SK-N-DZ (cell line): ENCODE measurements at regions not wholly inside any gene's neighbourhood (a gene's known extent, or its start where the extent isn't known, plus 50 kb on each side); places are given as distances from the start of the nearest gene placed in this dataset.

Source experiments
- DNase-seq: peaks from one replicate; pipeline ENCODE4 v3.0.0-alpha.2; 2015; ENCODE audit warnings: low spot score

DNA sequence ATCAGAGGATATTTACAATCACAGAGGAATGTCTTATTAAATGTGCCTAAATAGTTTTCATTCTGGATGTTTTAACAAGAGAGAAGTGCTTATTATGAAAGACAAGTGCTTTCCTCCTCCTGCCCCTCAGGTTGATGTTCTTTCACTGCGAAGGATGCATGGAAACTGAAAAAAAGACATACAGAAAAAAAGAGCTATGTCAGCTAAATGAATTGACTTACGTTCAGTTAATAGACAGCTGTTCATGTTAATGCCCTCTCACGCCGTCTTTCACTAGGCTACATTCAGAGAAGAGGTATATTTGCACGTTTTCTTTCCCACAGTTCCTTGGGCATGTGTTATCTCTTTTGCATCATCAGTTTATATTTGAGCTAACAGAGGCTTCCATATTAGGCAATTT lies 821.8 kb upstream of the PCDH9 start:
- DNase-seq, result no peak

DNA sequence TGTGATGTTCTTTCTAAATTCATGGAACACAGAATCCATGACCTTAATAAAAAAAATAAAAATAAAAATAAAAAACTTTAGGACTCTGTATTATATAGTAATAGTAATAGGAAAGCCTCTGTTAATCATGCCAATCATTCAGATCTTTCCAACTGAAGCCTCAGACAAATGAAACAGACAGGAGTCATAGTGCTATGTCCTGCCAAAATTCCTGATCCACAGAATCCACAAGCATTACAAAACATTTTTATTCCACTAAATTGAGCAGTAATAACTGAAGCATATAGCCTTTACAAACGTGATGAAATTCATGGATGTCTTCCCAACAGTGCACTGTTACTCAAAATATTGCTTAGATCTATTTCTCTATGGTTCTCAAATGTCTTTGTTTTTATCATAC lies 820.6 kb upstream of the PCDH9 start:
- DNase-seq, result no peak

DNA sequence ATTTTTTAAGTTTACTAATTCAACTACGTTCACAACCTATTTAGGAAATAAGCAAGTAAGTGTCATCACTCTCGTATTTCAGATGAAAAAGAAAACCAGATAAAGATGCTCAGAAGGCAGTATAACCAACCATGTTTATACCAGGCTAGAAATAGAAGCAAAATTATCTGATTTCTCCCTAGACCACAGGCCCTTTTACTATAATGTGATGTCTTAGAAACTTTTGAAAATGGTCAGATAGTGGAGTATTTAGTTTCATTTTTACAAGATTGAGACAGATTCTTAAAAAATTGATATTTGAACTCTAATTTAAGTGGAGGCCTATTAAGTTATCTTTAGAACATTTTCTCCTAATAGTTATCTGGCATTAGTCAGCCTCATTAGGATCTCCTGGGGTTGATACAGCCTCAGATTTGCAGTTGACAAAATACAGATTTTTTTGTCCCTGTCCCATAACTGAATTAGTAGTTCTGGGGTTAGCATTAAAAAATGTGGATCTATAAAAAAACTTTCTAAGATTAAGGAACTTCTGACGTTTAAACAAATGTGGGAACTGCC lies 818.7 kb upstream of the PCDH9 start:
- DNase-seq, result peak; percentile 45

DNA sequence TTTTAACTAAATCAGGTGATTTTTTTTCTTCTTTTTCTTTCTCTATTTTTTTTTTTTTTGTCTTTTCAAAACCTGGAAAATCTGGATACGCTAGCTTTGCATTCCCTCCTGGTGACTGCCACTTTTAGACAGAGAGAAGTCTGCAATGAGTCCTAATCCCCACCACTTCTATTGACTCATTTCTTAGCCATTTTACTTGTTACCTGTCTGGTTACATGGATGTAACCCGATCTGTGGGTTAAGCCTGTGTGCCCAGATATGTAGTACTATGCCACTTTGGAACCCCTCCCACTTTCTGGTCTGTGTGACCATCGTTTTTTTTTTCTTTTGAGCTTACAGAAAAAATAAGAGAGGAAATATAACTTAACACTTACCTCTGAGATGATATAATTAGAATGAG lies 817.8 kb upstream of the PCDH9 start:
- no peak for DNase-seq

DNA sequence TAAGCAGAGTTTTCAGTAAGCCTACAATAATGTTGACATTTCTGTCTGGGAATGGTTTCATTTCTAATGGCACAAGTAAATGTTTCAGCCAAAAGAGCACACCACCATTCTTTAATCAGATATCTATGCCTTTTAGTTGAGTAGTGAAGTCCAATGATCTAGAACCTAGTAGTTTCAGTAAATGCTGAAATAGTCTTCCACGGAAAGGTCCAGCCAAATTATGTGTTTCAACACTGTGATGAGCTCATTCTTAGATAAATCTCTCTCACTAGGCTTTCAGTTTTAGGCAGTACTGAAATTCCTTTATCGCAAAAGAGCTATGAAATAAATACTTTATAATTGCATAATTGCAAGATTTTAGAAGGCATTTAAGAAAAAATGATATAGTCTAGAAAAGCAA lies 816.8 kb upstream of the PCDH9 start:
- DNase-seq, result no peak

DNA sequence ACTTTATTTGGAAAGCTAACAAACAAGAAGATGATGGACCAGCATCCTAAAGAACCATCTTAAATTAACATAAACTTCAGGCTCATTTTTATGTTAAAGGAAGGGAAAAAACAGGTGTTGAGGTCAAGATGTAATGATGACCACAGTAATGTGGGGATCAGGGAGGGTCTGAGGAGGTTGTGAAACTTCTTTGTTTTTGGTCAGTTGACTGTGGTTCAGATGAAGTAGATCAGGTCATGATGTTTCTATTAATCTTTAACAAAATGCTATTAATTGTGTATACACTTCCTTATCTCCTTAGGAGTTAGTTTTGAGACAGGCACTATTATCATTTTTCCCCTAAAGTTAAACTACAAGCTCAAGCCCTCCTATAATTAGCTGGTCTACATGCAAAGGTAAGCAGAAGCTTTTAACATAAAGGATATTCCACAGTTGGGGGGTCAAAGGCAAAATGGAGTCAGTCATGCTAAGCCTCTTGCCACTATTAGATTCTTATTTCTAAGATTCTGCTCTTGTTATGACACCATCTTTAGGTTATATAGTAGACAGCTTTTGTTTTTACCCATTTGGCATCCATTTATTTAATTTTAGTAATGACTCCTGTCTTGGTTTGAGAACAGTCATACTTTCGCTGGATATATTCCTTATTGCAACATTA lies 800.1 kb upstream of the PCDH9 start:
- no peak for DNase-seq

DNA sequence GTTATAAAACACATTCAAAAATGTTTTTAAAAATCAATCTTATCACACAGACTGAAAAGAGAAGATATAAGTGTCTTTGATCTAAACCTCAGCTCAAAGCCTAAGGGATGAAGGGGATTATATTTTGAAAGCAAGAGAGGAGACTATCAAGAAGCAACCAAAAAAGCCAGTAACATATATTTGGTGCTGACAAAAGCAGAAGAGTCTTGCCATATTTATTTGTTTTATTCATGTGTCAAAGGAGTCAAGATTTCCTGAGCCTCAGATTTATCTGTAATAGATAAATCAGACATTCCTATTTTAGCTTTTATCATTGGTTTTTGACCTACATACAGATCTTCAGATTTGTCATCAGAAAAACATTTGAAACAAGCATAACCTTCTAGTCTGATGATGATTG lies 798.6 kb upstream of the PCDH9 start:
- DNase-seq, result no peak

DNA sequence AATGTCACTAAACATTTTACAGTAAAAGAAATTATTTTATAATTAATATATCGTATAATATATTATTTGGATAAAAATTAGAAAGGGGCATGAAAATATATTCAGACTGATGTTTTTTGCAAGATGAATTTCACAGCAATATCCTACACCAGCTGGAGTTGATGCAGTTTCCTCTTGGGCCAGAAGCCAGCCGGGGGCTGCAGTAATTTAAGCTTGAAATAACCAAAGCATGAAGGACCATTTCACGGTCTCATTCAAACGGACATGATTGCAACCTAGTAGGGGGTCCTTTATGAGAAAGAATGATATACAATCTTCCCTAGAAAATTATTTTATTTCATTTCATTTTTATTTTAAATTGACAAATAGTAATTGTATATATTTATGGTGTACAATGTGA lies 797.2 kb upstream of the PCDH9 start:
- no peak for DNase-seq

DNA sequence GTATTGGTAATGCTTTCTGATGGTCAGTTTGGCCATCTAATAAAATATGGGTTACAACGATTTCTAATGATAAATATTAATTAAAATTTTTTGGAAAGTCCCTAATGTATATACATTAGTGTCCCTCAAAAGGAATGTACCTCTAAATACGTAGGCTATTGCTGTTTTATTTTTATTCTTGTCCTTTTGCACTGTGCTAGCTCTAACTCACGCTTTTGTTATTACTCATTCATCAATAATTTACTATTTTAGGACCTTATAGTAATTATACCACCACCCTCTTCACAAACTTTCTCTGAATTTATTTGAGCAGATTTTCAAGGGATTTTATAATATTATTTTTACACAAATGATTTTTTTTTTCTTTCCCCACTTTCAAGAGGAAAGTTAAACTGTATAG lies 795.9 kb upstream of the PCDH9 start:
- no peak for DNase-seq

DNA sequence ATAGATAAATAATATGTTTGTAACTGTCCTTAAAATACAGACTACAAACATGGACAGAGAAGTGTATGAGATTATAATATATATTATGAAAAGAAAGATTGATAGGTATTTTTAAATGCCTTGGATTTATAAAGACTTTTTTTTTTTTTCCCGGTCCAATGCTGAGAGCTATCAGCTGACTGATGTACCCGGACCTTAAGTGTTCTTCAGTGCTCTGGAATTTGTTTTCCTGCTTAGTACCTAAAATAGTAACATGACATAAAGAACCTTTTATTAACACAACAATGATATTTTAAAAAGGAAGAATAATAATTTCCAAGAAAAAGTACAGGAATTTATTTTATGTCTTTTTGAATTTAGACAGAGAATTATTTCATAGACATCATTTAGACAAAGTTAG lies 795.5 kb upstream of the PCDH9 start:
- DNase-seq, result no peak

DNA sequence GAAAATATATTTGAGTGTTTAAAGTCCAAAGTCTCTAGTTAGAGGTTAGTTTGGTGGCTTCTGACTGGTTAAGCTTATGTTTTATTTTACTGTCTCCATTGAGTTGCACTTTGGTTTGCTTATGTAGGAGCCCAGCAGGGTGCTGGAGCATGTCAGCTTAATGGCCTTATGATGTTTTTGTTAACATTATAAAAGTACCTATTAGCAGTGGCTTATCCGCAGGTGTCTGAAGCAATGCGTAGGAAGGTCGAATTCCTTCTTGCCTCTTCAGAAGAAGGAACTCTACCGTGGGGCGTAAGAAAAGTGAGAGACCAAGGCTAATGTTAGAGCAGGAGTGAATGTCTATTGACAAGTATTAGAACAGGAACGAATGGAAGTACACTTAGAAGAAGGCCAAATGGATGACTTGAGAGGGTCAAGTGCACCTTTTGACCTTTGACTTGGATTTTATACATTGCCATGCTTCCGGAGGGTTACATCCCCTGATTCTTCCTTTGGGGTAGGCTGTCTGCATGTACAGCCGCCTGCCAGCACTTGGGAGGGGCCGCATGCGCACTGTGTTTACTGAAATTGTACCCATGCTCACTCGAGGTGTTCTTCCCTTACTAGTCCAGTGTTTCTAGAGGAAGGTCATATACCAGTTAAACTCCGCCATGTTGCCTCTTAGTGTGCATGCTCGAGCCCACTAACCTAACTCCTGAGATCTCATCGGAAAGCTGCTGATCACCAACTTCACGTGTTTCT lies 793.9 kb upstream of the PCDH9 start:
- no peak for DNase-seq

DNA sequence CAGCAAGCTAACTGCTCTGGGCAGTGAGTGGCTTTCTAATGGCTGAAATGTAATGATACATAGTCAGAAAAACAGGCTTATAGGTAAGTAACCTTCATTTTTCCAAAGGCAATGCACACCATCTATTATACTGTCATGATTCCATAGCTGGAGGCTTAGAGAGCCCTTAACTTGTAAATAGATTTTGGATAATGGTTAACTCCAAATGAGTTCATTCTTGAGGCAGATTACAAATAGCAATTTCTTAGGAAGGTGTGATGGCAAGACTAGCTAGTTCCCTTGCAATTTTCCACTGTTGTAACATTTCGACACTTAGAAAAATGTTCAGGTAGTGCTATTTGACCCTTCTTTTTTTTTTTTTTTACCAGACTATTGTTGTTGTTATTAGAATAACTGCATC lies 789.8 kb upstream of the PCDH9 start:
- DNase-seq, result no peak

DNA sequence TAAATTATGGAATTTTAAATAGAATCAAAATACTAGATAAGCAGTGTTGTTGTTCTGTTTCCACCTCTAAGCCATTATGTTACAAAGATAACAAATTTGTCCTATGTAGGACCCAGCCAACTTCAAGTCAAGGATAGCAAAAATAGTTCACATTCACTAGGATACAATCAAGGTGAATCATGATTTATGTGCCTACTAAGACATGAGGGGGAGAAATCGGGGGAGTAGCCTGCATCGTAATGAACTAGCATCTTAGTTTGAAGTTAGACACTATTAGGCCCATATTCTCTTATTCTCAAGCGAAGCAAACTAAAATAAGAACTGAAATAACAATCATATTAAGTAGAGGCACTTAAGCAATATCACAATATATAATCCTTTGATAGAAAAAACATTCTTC lies 779.4 kb upstream of the PCDH9 start:
- DNase-seq, result no peak

DNA sequence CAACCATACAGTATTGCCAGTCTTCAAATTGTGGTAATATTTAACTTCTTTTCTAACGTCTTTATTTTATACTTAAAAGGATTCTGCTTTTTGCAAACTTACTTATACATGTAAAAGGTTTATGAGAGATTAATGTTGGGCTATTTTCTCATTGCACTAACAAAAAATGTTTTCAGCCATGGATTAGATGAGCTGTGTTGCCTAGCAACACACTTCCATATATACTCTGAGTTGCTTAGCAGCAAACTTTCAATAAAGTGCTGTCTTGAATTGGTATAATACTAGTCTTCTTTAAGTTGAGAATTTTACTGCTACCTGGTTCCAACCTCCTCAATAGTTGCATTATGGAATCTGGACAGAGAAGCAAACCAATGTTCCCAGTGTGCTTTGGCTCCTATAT lies 777.4 kb upstream of the PCDH9 start:
- no peak for DNase-seq

DNA sequence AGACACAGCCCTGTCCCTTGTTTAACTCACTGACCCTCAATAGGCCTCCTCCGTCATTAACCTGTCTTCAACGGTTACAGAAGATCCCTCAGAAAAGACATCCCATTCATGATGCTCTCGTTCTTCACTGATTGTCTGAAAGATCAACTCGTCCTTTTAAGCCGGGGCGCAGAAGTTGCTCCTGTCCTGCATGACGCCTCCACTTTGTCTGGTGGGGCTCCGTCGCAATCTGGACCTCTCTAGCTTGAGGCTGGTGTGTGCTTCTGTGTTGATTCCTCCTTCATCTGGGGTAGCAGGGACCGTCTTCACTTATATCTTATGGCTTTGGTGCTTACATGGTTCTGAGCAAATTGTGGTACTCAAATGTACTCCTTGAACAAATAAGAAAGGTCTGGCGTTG lies 766.0 kb upstream of the PCDH9 start:
- DNase-seq, result no peak

DNA sequence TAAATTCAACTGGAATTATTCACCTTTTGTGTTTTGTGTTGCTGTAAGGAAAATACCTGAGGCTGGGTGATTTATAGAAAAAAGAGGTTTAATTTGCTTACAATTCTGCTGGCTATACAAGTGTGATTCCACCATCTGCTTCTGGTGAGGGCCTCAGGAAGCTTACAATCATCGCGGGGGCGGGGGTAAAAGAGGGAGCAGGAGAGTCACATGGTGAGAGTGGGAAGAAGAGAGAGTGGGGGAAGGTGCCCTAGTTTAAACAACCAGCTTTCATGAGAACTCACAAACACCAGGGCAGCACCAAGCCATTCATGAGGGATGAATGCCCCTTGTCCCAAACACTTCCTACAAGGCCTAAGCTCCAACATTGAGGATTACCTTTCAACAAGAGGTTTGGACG lies 760.7 kb upstream of the PCDH9 start:
- DNase-seq, result no peak

DNA sequence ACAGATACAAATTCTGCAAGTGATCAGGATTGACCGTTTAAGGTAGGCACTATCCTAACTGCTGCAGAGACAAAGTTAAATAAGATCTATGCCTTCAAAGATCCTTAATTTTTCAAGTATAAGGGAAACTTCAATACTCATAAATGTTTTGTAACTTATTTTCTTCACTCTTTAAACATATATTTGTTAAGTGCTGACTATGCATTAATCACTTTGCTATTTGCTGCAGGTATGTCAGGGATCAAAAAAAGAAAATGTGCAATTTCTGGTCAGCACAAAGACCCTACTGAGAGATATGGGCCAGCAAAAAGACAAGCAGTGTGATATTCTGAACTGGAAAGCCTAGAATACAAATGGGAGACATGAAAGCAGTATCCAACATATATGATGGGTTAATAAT lies 756.1 kb upstream of the PCDH9 start:
- DNase-seq, result no peak

DNA sequence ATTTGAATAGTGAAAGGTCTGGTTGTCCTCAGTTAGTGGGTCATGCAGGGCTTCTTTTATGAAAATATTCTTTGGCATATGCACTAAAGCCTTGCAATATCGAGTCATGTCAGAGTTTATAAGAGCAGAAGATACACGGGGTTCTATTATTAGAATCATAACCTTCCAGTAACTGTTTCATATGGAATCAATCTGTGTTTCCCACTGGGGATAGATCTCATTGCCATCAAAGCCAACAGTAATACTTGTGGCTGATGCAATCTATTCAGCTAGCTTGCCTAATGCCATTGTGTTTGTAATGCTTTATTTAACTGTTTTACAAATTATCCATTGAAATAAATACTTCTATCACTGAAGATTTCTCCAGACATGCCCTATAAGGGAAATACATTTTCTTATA lies 746.9 kb upstream of the PCDH9 start:
- DNase-seq, result no peak

DNA sequence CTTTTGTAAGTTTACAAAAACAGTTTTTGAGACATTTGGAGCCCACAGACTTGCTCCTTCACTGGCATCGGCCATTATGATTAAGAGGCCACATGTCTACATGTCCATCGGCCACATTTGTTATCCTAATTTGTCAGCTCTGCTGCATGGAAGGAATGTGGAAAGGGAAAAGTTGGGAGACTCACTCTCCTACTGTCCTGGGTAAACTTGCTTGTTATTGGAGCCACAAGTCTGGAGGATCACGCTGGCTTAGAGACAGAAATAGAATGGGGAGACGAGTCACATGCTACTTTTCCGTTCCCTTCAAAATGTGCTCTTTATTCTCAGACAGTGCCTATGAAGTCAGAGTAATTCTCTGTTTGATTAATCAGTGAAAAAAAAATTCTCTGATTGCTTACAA lies 741.2 kb upstream of the PCDH9 start:
- DNase-seq, result no peak

DNA sequence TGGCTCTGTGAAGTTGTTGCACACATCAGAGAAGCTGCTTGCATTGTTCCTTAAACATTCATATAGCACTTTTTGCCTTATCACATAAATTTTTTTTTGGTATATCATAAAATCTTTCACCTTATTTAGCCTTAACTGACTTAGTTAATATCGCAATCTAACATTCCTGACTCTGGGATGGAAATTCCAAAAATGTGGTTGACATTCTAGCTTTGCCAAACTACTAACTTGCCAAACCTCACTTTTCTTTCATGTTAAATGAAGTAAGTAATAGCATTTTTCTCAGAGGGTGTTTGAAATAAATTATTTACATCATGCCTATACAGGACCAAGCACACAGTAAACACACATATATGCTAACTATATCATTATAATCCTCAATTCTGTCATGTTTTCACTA lies 736.9 kb upstream of the PCDH9 start:
- DNase-seq, result no peak

DNA sequence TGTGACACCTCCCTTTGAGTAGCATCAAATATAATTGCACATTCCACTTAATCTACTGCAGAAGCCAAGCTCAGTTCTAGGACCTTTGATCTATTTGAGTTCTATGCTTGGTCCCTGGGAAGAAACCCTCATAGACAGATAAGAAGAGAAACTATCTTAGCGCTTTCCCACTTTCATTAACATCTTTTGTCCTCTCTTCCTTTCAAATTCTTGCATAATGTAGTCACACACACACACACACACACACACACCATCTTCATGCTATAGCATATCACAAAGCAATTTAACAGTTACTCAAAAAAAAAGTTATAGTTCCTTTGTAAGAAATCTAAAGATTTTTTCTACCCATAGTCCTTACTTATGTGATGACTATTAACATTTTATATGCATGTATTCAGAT lies 735.9 kb upstream of the PCDH9 start:
- DNase-seq, result no peak

DNA sequence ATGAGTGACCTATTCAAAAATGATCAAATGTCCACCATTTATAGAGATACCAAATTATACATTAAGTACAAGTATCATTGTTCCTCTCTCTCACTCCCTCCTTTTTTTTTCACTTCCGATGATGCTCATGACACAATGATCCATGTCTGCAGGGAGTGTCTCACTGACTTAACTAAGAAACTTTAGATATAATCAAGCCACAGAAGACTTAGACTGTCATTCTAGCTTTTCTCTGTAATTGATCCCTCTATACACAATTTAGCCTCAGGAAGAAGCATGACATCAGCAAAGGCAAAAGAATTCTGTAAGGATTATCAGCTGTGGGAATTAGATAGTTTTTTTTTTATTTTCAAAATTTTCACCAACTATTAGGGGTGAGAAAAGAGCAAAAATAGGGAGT lies 734.9 kb upstream of the PCDH9 start:
- DNase-seq, result peak; percentile 35

DNA sequence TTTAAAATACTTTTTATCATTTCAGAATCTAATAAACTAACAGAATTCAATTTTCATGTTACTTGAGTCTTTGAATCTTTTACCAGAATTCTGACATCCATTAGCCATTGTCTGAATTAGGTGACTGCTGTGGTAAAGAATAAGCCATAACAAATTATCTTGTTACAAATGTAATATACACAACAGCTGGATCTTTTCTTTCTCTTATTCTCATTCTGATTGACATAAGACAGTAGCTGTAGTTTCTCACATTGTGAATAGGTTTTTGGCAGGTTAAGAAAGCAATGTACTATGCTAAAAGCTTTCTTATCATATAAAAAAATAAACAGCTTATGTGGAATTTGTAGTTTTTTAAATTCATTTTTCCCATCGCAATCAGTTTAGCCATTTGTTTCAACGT lies 734.0 kb upstream of the PCDH9 start:
- DNase-seq, result peak; percentile 42
